NCI-H2107 treated with DMSO at 0.1 percent for 48 hours (cell line): ENCODE measurements at regions not wholly inside any gene's neighbourhood (a gene's known extent, or its start where the extent isn't known, plus 50 kb on each side); places are given as distances from the start of the nearest gene placed in this dataset.

Experiments
- DNase-seq: peaks from one replicate; lab custom pipeline; 2025; ENCODE audit not compliant: unreplicated experiment; lab: John Stamatoyannopoulos, UW

GRCh38 chr6:155519176-155519738 lies 63.6 kb upstream of the NOX3 start:
- DNase-seq = no peak

- DNase-seq = no peak
These were observed 61.7 kb upstream of the NOX3 start for GRCh38 chr6:155517294-155517693.

- no peak for DNase-seq
These were observed 55.2 kb upstream of the NOX3 start for GRCh38 chr6:155510879-155511278.

- DNase-seq = no peak
These were observed 54.3 kb upstream of the NOX3 start for GRCh38 chr6:155509743-155510475.

GRCh38 chr6:155505608-155505989 lies 50.0 kb upstream of the NOX3 start:
- DNase-seq = no peak
